IMR-90 (cell line): ENCODE measurements at regions not wholly inside any gene's neighbourhood (a gene's known extent, or its start where the extent isn't known, plus 50 kb on each side); places are given as distances from the start of the nearest gene placed in this dataset.
A peak's percentile ranks its signal among the peaks of the same experiment; 100 is the strongest.

ENCODE experiments used
- ATAC-seq: fragments of 200-7000 bp; cut with Tn5 transposase; 2 replicates; pipeline ENCODE4 v1.9.1; 2020; ENCODE audit warnings: low read depth, mild to moderate bottlenecking, moderate library complexity
- BruUV-seq: library from RNA; stranded (reverse); fragments of 400-500 nt; replicated peaks from 2 replicates; lab custom pipeline; 2021; lab: Mats Ljungman, UMichigan
- CTCF ChIA-PET: fragments of 300-600 bp; formaldehyde crosslinking; extraction: SDS; loops from one replicate; lab custom pipeline; 2021; ENCODE audit warnings: antibody characterized with exemption; lab: Yijun Ruan, JAX
- POLR2A ChIA-PET: fragments of 300-600 bp; sonication (Branson Sonifier 250); formaldehyde crosslinking; loops from one replicate; lab custom pipeline; 2022; ENCODE audit warnings: antibody characterized with exemption; ENCODE audit not compliant: unreplicated experiment; lab: Charles Lee
- DNase-seq: peaks from one replicate; pipeline ENCODE4 v3.0.0; 2013
- H2AFZ ChIP-seq: replicated peaks from 2 replicates; pipeline ENCODE3; 2013; ENCODE audit warnings: low read length, mild to moderate bottlenecking; ENCODE audit not compliant: poor library complexity
- H2AK5ac ChIP-seq: 2 replicates; pipeline ENCODE4 v1.6.1; 2013; ENCODE audit warnings: low read depth, low read length, inconsistent platforms
- H2AK9ac ChIP-seq: replicated peaks from 2 replicates; pipeline ENCODE3; 2013; ENCODE audit warnings: mild to moderate bottlenecking, low read depth, low read length, moderate library complexity; ENCODE audit not compliant: poor library complexity
- H2BK120ac ChIP-seq: 2 replicates; pipeline ENCODE4 v1.6.1; 2013; ENCODE audit warnings: low read depth, low read length, inconsistent platforms
- H2BK15ac ChIP-seq: 3 replicates; pipeline ENCODE4 v1.6.1; 2013; ENCODE audit warnings: low read depth, low read length, inconsistent platforms
- H2BK20ac ChIP-seq: 2 replicates; pipeline ENCODE4 v1.6.1; 2013; ENCODE audit warnings: low read depth, mild to moderate bottlenecking, inconsistent platforms, low read length, moderate library complexity
- H2BK5ac ChIP-seq: 2 replicates; pipeline ENCODE4 v1.6.1; 2013; ENCODE audit warnings: mild to moderate bottlenecking, low read depth, low read length, inconsistent platforms; ENCODE audit not compliant: poor library complexity, severe bottlenecking
- H3K14ac ChIP-seq: replicated peaks from 2 replicates; pipeline ENCODE4 v1.6.1; 2013; ENCODE audit warnings: low read depth, low read length, inconsistent platforms
- H3K18ac ChIP-seq: 2 replicates; pipeline ENCODE4 v1.6.1; 2013; ENCODE audit warnings: low read depth, low read length, control low read depth
- H3K23ac ChIP-seq: 2 replicates; pipeline ENCODE4 v1.6.1; 2013; ENCODE audit warnings: low read depth, low read length, inconsistent platforms
- H3K27ac ChIP-seq: 2 replicates; pipeline ENCODE4 v1.5.1; 2013; ENCODE audit warnings: mild to moderate bottlenecking, control low read depth, low read length; ENCODE audit not compliant: insufficient read depth
- H3K27me3 ChIP-seq: 2 replicates; pipeline ENCODE4 v1.6.1; 2013; ENCODE audit warnings: low read length; ENCODE audit not compliant: control insufficient read depth, insufficient read depth
- H3K36me3 ChIP-seq: 2 replicates; pipeline ENCODE4 v1.6.1; 2013; ENCODE audit warnings: low read length, mixed read lengths; ENCODE audit not compliant: control insufficient read depth, insufficient read depth
- H3K4ac ChIP-seq: 2 replicates; pipeline ENCODE4 v1.6.1; 2013; ENCODE audit warnings: low read depth, low read length, inconsistent platforms
- H3K4me1 ChIP-seq: 2 replicates; pipeline ENCODE4 v1.6.1; 2013; ENCODE audit warnings: low read length, mixed read lengths; ENCODE audit not compliant: control insufficient read depth, insufficient read depth
- H3K4me2 ChIP-seq: 2 replicates; pipeline ENCODE4 v1.6.1; 2013; ENCODE audit warnings: low read depth, mild to moderate bottlenecking, control low read depth, low read length, moderate library complexity
- H3K4me3 ChIP-seq: 2 replicates; pipeline ENCODE4 v1.5.1; 2013; ENCODE audit warnings: low read depth, mild to moderate bottlenecking, control low read depth, low read length, moderate library complexity; ENCODE audit not compliant: insufficient read depth
- H3K56ac ChIP-seq: 2 replicates; pipeline ENCODE4 v1.6.1; 2013; ENCODE audit warnings: low read length, inconsistent platforms; ENCODE audit not compliant: insufficient read depth; ENCODE audit errors: extremely low read depth
- H3K79me1 ChIP-seq, 2 experiments: 2 replicates each; pipeline ENCODE4 v1.6.1; 2013; ENCODE audit warnings: low read length in 2 of 2, inconsistent platforms in 1 of 2, low read depth in 1 of 2
- H3K9ac ChIP-seq: 2 replicates; pipeline ENCODE4 v1.6.1; 2013; ENCODE audit warnings: low read depth, low read length, control low read depth
- H3K9me1 ChIP-seq: 2 replicates; pipeline ENCODE4 v1.6.1; 2013; ENCODE audit warnings: low read length, inconsistent platforms; ENCODE audit not compliant: insufficient read depth
- H3K9me3 ChIP-seq: 2 replicates; pipeline ENCODE4 v1.6.1; 2013; ENCODE audit warnings: low read length; ENCODE audit not compliant: control insufficient read depth, insufficient read depth
- H4K20me1 ChIP-seq: 2 replicates; pipeline ENCODE4 v1.6.1; 2013; ENCODE audit warnings: low read length, inconsistent platforms; ENCODE audit not compliant: insufficient read depth
- H4K5ac ChIP-seq: 2 replicates; pipeline ENCODE4 v1.6.1; 2013; ENCODE audit warnings: mild to moderate bottlenecking, low read depth, low read length, control low read depth
- H4K8ac ChIP-seq, 2 experiments: 2 replicates each; pipeline ENCODE4 v1.6.1; 2013; ENCODE audit warnings: low read depth in 2 of 2, low read length in 2 of 2, control low read depth in 1 of 2, inconsistent platforms in 1 of 2
- H4K91ac ChIP-seq: 2 replicates; pipeline ENCODE4 v1.6.1; 2013; ENCODE audit warnings: low read depth, low read length, inconsistent platforms; ENCODE audit not compliant: insufficient read depth
- NFE2L2 ChIP-seq: fragments of 150-350 bp; IDR thresholded peaks from 2 replicates; pipeline ENCODE4 v1.6.1; 2016; ENCODE audit warnings: low read depth, mild to moderate bottlenecking, low read length
- POLR2A ChIP-seq: IDR thresholded peaks from 2 replicates; pipeline ENCODE4 v1.6.1; 2012; ENCODE audit warnings: mild to moderate bottlenecking, low read depth, low read length
- RFX5 ChIP-seq: IDR thresholded peaks from 2 replicates; pipeline ENCODE4 v1.8.0; 2012; ENCODE audit warnings: low read depth, mild to moderate bottlenecking, low read length, moderate library complexity
- SMC3 ChIP-seq: fragments of 150-350 bp; IDR thresholded peaks from 2 replicates; pipeline ENCODE4 v1.6.1; 2016; ENCODE audit warnings: low read depth, mild to moderate bottlenecking, antibody characterized with exemption, low read length, moderate library complexity
- WGBS, 2 experiments: methylation state at CpG; one replicate each; pipeline versions ENCODE4 v1.1.5 to v1.1.7; 2013; ENCODE audit warnings: missing lambda C conversion rate in 2 of 2; ENCODE audit not compliant: insufficient read length in 1 of 2; ENCODE audit errors: extremely low coverage in 2 of 2; 5-methylcytosine and 5-hydroxymethylcytosine counted together
- dilution Hi-C: fragments of 300-500 bp; cut with HindIII; formaldehyde crosslinking; loops from one replicate; pipeline ENCODE4 v1.14.3; 2018; ENCODE audit warnings: low sequenced_read_pairs; ENCODE audit not compliant: unreplicated experiment
- in situ Hi-C: fragments of 300-500 bp; cut with MboI; formaldehyde crosslinking; loops from 3 replicates; pipeline ENCODE4 v1.14.3; 2019; ENCODE audit warnings: low sequenced_read_pairs, inconsistent platforms, mixed read lengths
- intact Hi-C: fragments of 100-400 bp; cut with micrococcal nuclease; formaldehyde crosslinking; loops from 2 replicates; pipeline ENCODE4 v1.10.0; 2022
- TF ChIP-seq, protein P1 (sequence below): fragments of 150-350 bp; IDR thresholded peaks from 2 replicates; pipeline ENCODE4 v1.6.1; 2017; ENCODE audit warnings: mild to moderate bottlenecking, antibody characterized with exemption, low read length, low read depth

DNA sequence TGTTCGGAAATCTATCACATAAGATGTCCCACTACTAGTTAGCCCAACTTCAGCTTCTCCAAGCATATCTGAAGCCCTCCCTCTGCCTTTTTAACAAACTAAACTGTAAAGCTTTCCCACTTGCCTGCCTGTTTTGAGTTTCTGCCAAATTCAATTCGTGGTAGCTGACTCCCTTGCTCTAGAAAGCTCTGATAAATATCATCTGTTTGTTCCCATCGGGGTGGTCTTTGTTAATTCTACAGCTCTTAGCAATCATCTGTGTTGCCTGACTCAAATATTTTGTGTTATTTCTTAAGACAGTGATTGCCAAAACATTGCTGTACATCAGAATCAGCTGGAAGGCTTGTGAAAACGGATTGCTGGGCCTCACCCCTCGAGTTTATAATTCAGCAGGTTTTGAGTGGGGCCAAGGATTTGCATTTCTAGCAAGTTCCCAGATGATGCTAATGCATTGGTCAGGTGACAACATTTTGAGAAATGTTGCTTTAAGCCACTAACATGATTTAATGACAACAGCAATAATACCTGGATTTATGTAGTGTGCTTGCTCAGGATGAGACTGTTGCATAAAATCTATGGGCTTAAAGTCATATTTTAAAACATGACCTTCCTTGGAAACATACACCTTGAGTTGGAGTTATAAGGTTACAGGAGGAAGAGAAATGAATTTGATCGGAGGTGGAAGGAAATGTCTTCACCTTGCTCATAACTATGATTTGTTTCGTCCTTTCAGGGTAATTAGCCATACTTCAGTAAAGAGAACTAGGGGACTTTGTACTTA is 631.9 kb downstream of the PSAT1 start:
- H4K20me1 ChIP-seq: no peaks in the 10 kb centered on the region
- no peak for DNase-seq
- in situ Hi-C loops (no loop called here), intact Hi-C loops (no loop called here), dilution Hi-C loops (no loop called here)
- no peak overlapping the region for H3K27ac ChIP-seq
- no peak overlapping the region for H3K23ac ChIP-seq
- H2AK5ac ChIP-seq: no peak overlapping the region
- H3K9ac ChIP-seq: no peak overlapping the region
- H4K5ac ChIP-seq: no peak overlapping the region
- no peak for ATAC-seq
- H2BK120ac ChIP-seq: peak overlapping the region; percentile 17
- WGBS, 2 experiments: 49% methylated on average over 3 of the region's 7 CpGs; no CpG with 5 or more reads in 1 of the 2 experiments
- no peak overlapping the region for H3K14ac ChIP-seq
- no peak overlapping the region for H2BK20ac ChIP-seq
- no peak overlapping the region for H2AFZ ChIP-seq
- POLR2A ChIA-PET: no interaction called here
- H3K79me1 ChIP-seq: no peaks in the 10 kb centered on the region
- CTCF ChIA-PET: no interaction called here
- peaks cover 5% of the 10 kb centered on the region; the same call in 1 of the 2 replicates for H3K4me1 ChIP-seq
- no peak overlapping the region for H3K4ac ChIP-seq
- H3K27me3 ChIP-seq: no peaks in the 10 kb centered on the region
- no peak overlapping the region for H2AK9ac ChIP-seq
- no peaks in the 10 kb centered on the region for H3K9me3 ChIP-seq
- peak overlapping the region; percentile 29; the same call in 1 of the 3 replicates for H2BK15ac ChIP-seq
- H3K56ac ChIP-seq: no peak overlapping the region
- no peak overlapping the region for H3K4me3 ChIP-seq
- no TSS peak for BruUV-seq
- H3K4me2 ChIP-seq: no peak overlapping the region
- H3K36me3 ChIP-seq: no peaks in the 10 kb centered on the region
- H4K91ac ChIP-seq: no peak overlapping the region
- 0 out of 2 replicates have a peak, but pooled peaks cover 3% of the 10 kb centered on the region for H3K9me1 ChIP-seq
- H3K18ac ChIP-seq: no peak overlapping the region
- H4K8ac ChIP-seq: no peak overlapping the region
- TF ChIP-seq NFE2L2: no peak
- TF ChIP-seq, protein P1, sequence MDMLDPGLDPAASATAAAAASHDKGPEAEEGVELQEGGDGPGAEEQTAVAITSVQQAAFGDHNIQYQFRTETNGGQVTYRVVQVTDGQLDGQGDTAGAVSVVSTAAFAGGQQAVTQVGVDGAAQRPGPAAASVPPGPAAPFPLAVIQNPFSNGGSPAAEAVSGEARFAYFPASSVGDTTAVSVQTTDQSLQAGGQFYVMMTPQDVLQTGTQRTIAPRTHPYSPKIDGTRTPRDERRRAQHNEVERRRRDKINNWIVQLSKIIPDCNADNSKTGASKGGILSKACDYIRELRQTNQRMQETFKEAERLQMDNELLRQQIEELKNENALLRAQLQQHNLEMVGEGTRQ: no peak
- TF ChIP-seq POLR2A: no peak
- no peak for TF ChIP-seq SMC3
- TF ChIP-seq RFX5: no peak
- no peak overlapping the region for H2BK5ac ChIP-seq
